Colonic mucosa (tissue), 4 donors: ENCODE measurements at regions not wholly inside any gene's neighbourhood (a gene's known extent, or its start where the extent isn't known, plus 50 kb on each side); places are given as distances from the start of the nearest gene placed in this dataset.
"Not testable (repeated sequence)": the region's sequence is repeated elsewhere in the genome, so short reads cannot be mapped to it uniquely, and the experiment has no call there.

Experiments used
- DNase-seq: peaks from one replicate; pipeline ENCODE4 v3.0.0-alpha.2; 2020
- H3K27ac ChIP-seq: fragments of 200-600 bp; one replicate; pipeline ENCODE4 v1.8.0; 2021
- H3K27me3 ChIP-seq: fragments of 200-600 bp; one replicate; pipeline ENCODE4 v1.8.0; 2021
- H3K36me3 ChIP-seq: fragments of 200-600 bp; one replicate; pipeline ENCODE4 v1.8.0; 2021
- H3K4me1 ChIP-seq: fragments of 200-600 bp; one replicate; pipeline ENCODE4 v1.8.0; 2021; ENCODE audit warnings: mild to moderate bottlenecking
- H3K4me3 ChIP-seq: fragments of 200-600 bp; one replicate; pipeline ENCODE4 v1.8.0; 2021
- H3K9ac ChIP-seq, 2 donors: one replicate each; pipeline ENCODE4 v1.7.0; 2013; ENCODE audit warnings: control low read depth in 2 of 2, low read depth in 2 of 2, low read length in 2 of 2
- H3K9me3 ChIP-seq: fragments of 200-600 bp; one replicate; pipeline ENCODE4 v1.8.0; 2021
- CTCF ChIP-seq: fragments of 200-600 bp; IDR thresholded peaks from one replicate; pipeline ENCODE4 v1.8.0; 2022; ENCODE audit warnings: antibody characterized with exemption, mild to moderate bottlenecking
- intact Hi-C: fragments of 100-400 bp; cut with DNase I; formaldehyde crosslinking; loops from one replicate; pipeline ENCODE4 v1.14.1; 2022
- donor health status: healthy.
- donor health status: DM: no; HTN: no; CAD: no.
- donor health status: DM: no; HTN: no; CAD: no.

- H3K27ac ChIP-seq: no peak overlapping the region
- H3K27me3 ChIP-seq: no peaks in the 10 kb centered on the region
- intact Hi-C loops: no loop called here
- TF ChIP-seq CTCF: no peak
- H3K36me3 ChIP-seq: no peaks in the 10 kb centered on the region
- no peak for DNase-seq
- H3K4me1 ChIP-seq: no peaks in the 10 kb centered on the region
- no peak overlapping the region for H3K4me3 ChIP-seq
- no peaks in the 10 kb centered on the region for H3K9me3 ChIP-seq
- no peak overlapping the region for H3K9ac ChIP-seq
Observed at GRCh38 chr1:196027127-196027526, 581.1 kb downstream of the KCNT2 start.

GRCh38 chr1:196021174-196021573 lies 587.1 kb downstream of the KCNT2 start:
- H3K36me3 ChIP-seq, H3K9me3 ChIP-seq: not testable (repeated sequence)

GRCh38 chr1:196009362-196009761 lies 598.9 kb downstream of the KCNT2 start:
- intact Hi-C loops: no loop called here
- Histone ChIP-seq H3K36me3 (no peaks in the 10 kb centered on the region), H3K4me3 (no peak overlapping the region), H3K9ac (no peak overlapping the region), H3K27me3 (no peaks in the 10 kb centered on the region), H3K9me3 (no peaks in the 10 kb centered on the region), H3K4me1 (no peaks in the 10 kb centered on the region), H3K27ac (no peak overlapping the region)
- DNase-seq: no peak
- no peak for TF ChIP-seq CTCF

More at GRCh38 chr1:196021174-196021573, 587.1 kb downstream of the KCNT2 start:
- intact Hi-C loops, H3K9ac ChIP-seq, H3K4me3 ChIP-seq, H3K4me1 ChIP-seq, H3K27me3 ChIP-seq, H3K27ac ChIP-seq, DNase-seq: not testable (repeated sequence)

- H3K9ac ChIP-seq: no peak overlapping the region
- no peaks in the 10 kb centered on the region for H3K4me1 ChIP-seq
- no peak overlapping the region for H3K4me3 ChIP-seq
- H3K36me3 ChIP-seq: no peaks in the 10 kb centered on the region
- H3K9me3 ChIP-seq: no peaks in the 10 kb centered on the region
- H3K27me3 ChIP-seq: no peaks in the 10 kb centered on the region
- DNase-seq: no peak
- intact Hi-C loops: no loop called here
- TF ChIP-seq CTCF: no peak
- H3K27ac ChIP-seq: no peak overlapping the region
Observed at GRCh38 chr1:196007763-196008162, 600.5 kb downstream of the KCNT2 start.

- H3K27ac ChIP-seq: no peak overlapping the region
- H3K4me1 ChIP-seq: no peaks in the 10 kb centered on the region
- H3K36me3 ChIP-seq: no peaks in the 10 kb centered on the region
- no peak for TF ChIP-seq CTCF
- no peaks in the 10 kb centered on the region for H3K9me3 ChIP-seq
- intact Hi-C loops: no loop called here
- no peak overlapping the region for H3K4me3 ChIP-seq
- no peak overlapping the region for H3K9ac ChIP-seq
- no peaks in the 10 kb centered on the region for H3K27me3 ChIP-seq
- no peak for DNase-seq
Observed at GRCh38 chr1:196005426-196005825, 602.8 kb downstream of the KCNT2 start.

GRCh38 chr1:196004388-196004787 lies 603.9 kb downstream of the KCNT2 start:
- H3K4me3 ChIP-seq, H3K9me3 ChIP-seq, intact Hi-C loops, H3K27me3 ChIP-seq, H3K36me3 ChIP-seq, H3K4me1 ChIP-seq, DNase-seq, H3K27ac ChIP-seq, H3K9ac ChIP-seq: not testable (repeated sequence)

GRCh38 chr1:196002906-196003305 lies 605.3 kb downstream of the KCNT2 start:
- no peak overlapping the region for H3K4me3 ChIP-seq
- H3K4me1 ChIP-seq: no peaks in the 10 kb centered on the region
- no peaks in the 10 kb centered on the region for H3K36me3 ChIP-seq
- intact Hi-C loops: no loop called here
- no peak overlapping the region for H3K27ac ChIP-seq
- no peak overlapping the region for H3K9ac ChIP-seq
- no peak for DNase-seq
- no peak for TF ChIP-seq CTCF
- no peaks in the 10 kb centered on the region for H3K9me3 ChIP-seq
- H3K27me3 ChIP-seq: no peaks in the 10 kb centered on the region

- H3K4me1 ChIP-seq, H3K4me3 ChIP-seq, H3K9ac ChIP-seq, H3K9me3 ChIP-seq, intact Hi-C loops, H3K27me3 ChIP-seq, H3K36me3 ChIP-seq, DNase-seq, H3K27ac ChIP-seq: not testable (repeated sequence)
Observed at GRCh38 chr1:196002296-196002695, 605.9 kb downstream of the KCNT2 start.
